A673 (cell line): ENCODE measurements at regions not wholly inside any gene's neighbourhood (a gene's known extent, or its start where the extent isn't known, plus 50 kb on each side); places are given as distances from the start of the nearest gene placed in this dataset.
"Not testable (repeated sequence)": the region's sequence is repeated elsewhere in the genome, so short reads cannot be mapped to it uniquely, and the experiment has no call there.

Experiments
- BruUV-seq: library from RNA; stranded (reverse); fragments of 400-500 nt; replicated peaks from 2 replicates; lab custom pipeline; 2021; lab: Mats Ljungman, UMichigan
- CTCF ChIA-PET: fragments of 300-600 bp; sonication (Branson Sonifier 250); formaldehyde crosslinking; loops from one replicate; lab custom pipeline; 2022; ENCODE audit warnings: antibody characterized with exemption; lab: Charles Lee
- POLR2A ChIA-PET: fragments of 300-600 bp; sonication (Branson Sonifier 250); formaldehyde crosslinking; loops from one replicate; lab custom pipeline; 2022; ENCODE audit warnings: antibody characterized with exemption; ENCODE audit not compliant: low non-redundant PET; lab: Charles Lee
- DNase-seq: peaks from one replicate; pipeline ENCODE4 v3.0.0-alpha.2; 2015; ENCODE audit warnings: low spot score
- H3K27ac ChIP-seq: fragments of 200-600 bp; sonication (generic); 2 replicates; pipeline ENCODE4 v1.5.1; 2016; ENCODE audit warnings: mixed run types, low read depth, mild to moderate bottlenecking, mixed read lengths, antibody characterized with exemption, low read length; ENCODE audit not compliant: poor library complexity, severe bottlenecking
- H3K27me3 ChIP-seq: fragments of 200-600 bp; sonication (generic); replicated peaks from 2 replicates; pipeline ENCODE4 v1.6.1; 2017; ENCODE audit warnings: mixed run types, low read depth, mild to moderate bottlenecking, mixed read lengths, antibody characterized with exemption, low read length; ENCODE audit not compliant: insufficient read depth, poor library complexity
- H3K36me3 ChIP-seq: fragments of 200-600 bp; sonication (generic); 2 replicates; pipeline ENCODE4 v1.6.1; 2016; ENCODE audit warnings: mixed run types, mild to moderate bottlenecking, mixed read lengths, antibody characterized with exemption, low read length; ENCODE audit not compliant: insufficient read depth, poor library complexity, severe bottlenecking
- H3K4me1 ChIP-seq: fragments of 200-600 bp; sonication (generic); 2 replicates; pipeline ENCODE4 v1.6.1; 2017; ENCODE audit warnings: mixed run types, mild to moderate bottlenecking, mixed read lengths, antibody characterized with exemption, low read length; ENCODE audit not compliant: insufficient read depth, poor library complexity, severe bottlenecking
- H3K4me3 ChIP-seq: fragments of 200-600 bp; sonication (generic); 2 replicates; pipeline ENCODE4 v1.5.1; 2016; ENCODE audit warnings: low read depth, mixed run types, mild to moderate bottlenecking, mixed read lengths, low read length; ENCODE audit not compliant: poor library complexity, severe bottlenecking
- H3K9me3 ChIP-seq: fragments of 200-600 bp; sonication (generic); 2 replicates; pipeline ENCODE4 v1.6.1; 2016; ENCODE audit warnings: mixed run types, low read depth, mild to moderate bottlenecking, mixed read lengths, antibody characterized with exemption, low read length; ENCODE audit not compliant: poor library complexity, severe bottlenecking
- EZH2 ChIP-seq: fragments of 200-600 bp; sonication (generic); IDR thresholded peaks from 2 replicates; pipeline ENCODE4 v1.6.1; 2017; ENCODE audit warnings: borderline replicate concordance, low read depth, mild to moderate bottlenecking, mixed read lengths, antibody characterized with exemption, low read length; ENCODE audit not compliant: poor library complexity, severe bottlenecking
- intact Hi-C: fragments of 100-400 bp; cut with micrococcal nuclease; formaldehyde crosslinking; loops from one replicate; pipeline ENCODE4 v1.10.0; 2022; ENCODE audit not compliant: unreplicated experiment
- TF ChIP-seq, protein P1 (sequence below): fragments of 300-800, 200-600 bp; sonication (generic); conservative IDR thresholded peaks from 2 replicates; pipeline ENCODE4 v1.5.1; 2017; ENCODE audit warnings: low read depth, mild to moderate bottlenecking, antibody characterized with exemption, low read length, moderate library complexity, mixed read lengths

DNA sequence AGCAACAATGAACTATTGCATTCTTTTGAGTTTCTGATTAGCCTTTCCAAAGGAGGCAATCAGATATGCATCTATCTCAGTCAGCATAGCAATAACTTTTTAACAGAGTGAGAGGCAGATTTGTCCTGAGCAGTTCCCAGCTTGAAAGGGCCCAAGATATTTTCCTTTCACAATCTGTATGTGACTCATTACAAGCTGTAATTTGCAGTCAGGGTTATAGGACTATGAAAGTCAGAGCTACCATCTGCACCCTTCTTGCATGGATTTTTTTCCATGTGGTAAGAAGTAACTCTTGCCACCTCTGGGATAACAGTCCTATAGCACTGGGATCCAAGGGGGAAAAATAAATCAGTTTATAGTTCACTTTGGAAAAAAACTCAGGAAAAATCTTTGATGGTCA lies 318.2 kb upstream of the RGS17 start:
- H3K4me1 ChIP-seq: no peaks in the 10 kb centered on the region
- peaks cover 3% of the 10 kb centered on the region for H3K9me3 ChIP-seq
- H3K27me3 ChIP-seq: no peaks in the 10 kb centered on the region
- TF ChIP-seq EZH2: no peak
- TF ChIP-seq, protein P1, sequence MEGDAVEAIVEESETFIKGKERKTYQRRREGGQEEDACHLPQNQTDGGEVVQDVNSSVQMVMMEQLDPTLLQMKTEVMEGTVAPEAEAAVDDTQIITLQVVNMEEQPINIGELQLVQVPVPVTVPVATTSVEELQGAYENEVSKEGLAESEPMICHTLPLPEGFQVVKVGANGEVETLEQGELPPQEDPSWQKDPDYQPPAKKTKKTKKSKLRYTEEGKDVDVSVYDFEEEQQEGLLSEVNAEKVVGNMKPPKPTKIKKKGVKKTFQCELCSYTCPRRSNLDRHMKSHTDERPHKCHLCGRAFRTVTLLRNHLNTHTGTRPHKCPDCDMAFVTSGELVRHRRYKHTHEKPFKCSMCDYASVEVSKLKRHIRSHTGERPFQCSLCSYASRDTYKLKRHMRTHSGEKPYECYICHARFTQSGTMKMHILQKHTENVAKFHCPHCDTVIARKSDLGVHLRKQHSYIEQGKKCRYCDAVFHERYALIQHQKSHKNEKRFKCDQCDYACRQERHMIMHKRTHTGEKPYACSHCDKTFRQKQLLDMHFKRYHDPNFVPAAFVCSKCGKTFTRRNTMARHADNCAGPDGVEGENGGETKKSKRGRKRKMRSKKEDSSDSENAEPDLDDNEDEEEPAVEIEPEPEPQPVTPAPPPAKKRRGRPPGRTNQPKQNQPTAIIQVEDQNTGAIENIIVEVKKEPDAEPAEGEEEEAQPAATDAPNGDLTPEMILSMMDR: no peak
- no peak overlapping the region for H3K27ac ChIP-seq
- DNase-seq: no peak
- no TSS peak for BruUV-seq
- H3K36me3 ChIP-seq: no peaks in the 10 kb centered on the region
- POLR2A ChIA-PET: no interaction called here
- CTCF ChIA-PET: no interaction called here
- intact Hi-C loops: no loop called here
- H3K4me3 ChIP-seq: no peak overlapping the region

DNA sequence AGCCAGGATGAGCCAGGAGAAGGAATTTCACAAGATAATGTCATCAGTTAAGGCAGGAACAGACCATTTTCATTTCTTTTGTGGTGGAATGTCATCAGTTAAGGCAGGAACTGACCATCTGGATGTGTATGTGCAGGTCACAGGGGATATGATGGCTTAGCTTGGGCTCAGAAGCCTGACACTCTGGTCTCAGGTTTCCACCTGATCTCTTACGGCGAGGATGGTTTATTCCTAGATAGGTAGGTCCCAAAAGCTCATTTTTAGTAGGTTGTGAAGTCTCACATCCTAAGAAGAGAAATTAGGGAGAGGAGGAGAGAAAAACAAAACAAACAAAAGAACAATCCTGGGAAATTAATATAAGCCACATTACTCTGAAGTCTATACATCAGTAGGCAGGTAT lies 311.7 kb upstream of the RGS17 start:
- CTCF ChIA-PET, POLR2A ChIA-PET, H3K27me3 ChIP-seq, H3K4me1 ChIP-seq, H3K36me3 ChIP-seq, H3K4me3 ChIP-seq, BruUV-seq, H3K27ac ChIP-seq, H3K9me3 ChIP-seq, intact Hi-C loops, DNase-seq: not testable (repeated sequence)

DNA sequence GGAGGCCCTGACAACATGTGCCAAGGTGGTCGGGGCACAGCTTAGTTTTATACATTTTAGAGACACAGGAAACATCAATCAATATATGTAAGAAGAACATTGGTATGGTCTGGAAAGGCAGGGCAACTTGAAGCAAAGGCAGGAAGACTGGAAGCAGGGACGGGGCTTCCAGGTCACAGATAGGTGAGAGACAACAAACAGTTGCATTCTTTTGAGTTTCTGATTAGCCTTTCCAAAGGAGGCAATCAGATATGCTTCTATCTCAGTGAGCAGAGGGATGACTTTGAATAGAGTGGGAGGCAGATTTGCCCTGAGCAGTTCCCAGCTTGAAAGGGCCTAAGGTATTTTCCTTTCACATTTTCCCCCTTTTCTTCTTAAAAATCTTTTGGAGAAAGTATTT lies 311.0 kb upstream of the RGS17 start:
- intact Hi-C loops: no loop called here
- no peak for DNase-seq
- POLR2A ChIA-PET: no interaction called here
- Histone ChIP-seq H3K9me3 (peaks cover 7% of the 10 kb centered on the region), H3K4me3 (no peak overlapping the region), H3K36me3 (no peaks in the 10 kb centered on the region), H3K27ac (no peak overlapping the region), H3K4me1 (no peaks in the 10 kb centered on the region), H3K27me3 (no peaks in the 10 kb centered on the region)
- no peak for TF ChIP-seq EZH2
- TF ChIP-seq, protein P1: no peak
- BruUV-seq: no TSS peak
- CTCF ChIA-PET: no interaction called here

DNA sequence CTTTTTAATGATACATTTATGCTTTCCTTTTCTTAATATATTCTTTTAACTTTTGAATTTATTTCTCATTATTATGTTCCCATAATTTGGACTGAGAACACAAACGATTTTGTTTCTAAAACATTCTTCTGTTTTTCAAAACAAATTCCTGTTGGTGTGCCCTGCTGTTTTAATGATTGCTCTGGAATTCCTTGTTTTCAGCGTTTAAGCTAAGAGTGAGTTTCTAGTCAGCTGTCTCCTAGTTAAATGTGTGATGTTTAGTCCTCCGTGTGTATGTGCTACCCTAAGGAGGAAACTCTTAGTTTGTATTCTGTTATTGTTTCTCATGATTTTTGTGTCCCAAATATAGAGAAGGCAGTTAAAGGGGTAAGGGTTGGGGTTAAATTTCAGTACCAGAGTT lies 306.1 kb upstream of the RGS17 start:
- DNase-seq: peak; percentile 6
- CTCF ChIA-PET: no interaction called here
- H3K4me1 ChIP-seq: no peaks in the 10 kb centered on the region
- H3K27ac ChIP-seq: no peak overlapping the region
- POLR2A ChIA-PET: no interaction called here
- BruUV-seq: no TSS peak
- TF ChIP-seq EZH2: no peak
- intact Hi-C loops: no loop called here
- no peak overlapping the region for H3K4me3 ChIP-seq
- no peaks in the 10 kb centered on the region for H3K9me3 ChIP-seq
- H3K36me3 ChIP-seq: no peaks in the 10 kb centered on the region
- H3K27me3 ChIP-seq: no peaks in the 10 kb centered on the region
